Stimulated activated CD8-positive, alpha-beta memory T cell treated with anti-CD3 and anti-CD28 coated beads, Interleukin-7, amount 100 ng/mL, for 4 hours (primary cell): ENCODE measurements at regions not wholly inside any gene's neighbourhood (a gene's known extent, or its start where the extent isn't known, plus 50 kb on each side); places are given as distances from the start of the nearest gene placed in this dataset.
A peak's percentile ranks its signal among the peaks of the same experiment; 100 is the strongest.

ENCODE experiments used
- DNase-seq, 2 donors: peaks; one replicate each; pipeline ENCODE4 v3.0.0-alpha.2; 2020; ENCODE audit warnings: low read depth in 2 of 2

GRCh38 chr13:109885235-109885634 lies 98.9 kb upstream of the IRS2 start:
- DNase-seq: no peak

DNA sequence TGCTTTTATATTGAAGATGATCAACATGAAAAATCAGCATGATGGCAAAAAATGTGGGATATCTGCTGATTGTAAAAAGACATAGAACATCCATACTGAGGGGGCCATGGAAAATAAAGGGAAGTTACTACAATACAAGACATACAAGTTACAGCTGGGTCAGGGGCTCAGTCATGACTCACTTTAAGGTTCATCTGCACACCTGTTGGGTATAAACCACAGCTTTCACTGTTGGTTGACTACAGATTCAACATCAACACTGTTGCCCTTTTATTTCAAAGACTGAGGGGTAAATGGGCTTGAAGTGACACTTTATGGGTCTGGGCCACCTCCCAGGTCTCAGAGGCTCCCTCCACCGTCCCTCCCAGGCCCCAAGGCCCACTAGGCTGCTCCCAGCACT lies 98.1 kb upstream of the IRS2 start:
- no peak for DNase-seq

- DNase-seq: no peak
Observed at GRCh38 chr13:109883181-109884180, 97.1 kb upstream of the IRS2 start.

GRCh38 chr13:109881961-109882558 lies 95.7 kb upstream of the IRS2 start:
- DNase-seq: no peak

DNA sequence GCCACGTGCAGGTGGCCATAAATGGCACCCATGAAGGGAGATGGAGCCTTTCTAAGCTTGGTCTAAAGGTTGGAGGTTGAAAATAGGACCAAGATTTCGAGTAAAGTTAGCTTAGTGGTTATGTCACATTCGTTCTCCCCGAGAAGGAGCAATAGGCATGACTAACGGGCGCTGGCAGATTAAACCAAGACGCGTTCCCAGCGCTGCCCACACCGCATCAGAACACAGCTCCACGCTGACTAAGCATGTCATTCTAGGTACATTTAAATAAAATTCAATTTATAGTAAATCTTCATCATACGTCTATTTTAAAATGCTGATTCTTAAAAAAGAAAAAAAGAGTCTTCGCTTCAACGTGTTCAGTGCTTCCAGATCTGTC lies 95.0 kb upstream of the IRS2 start:
- no peak for DNase-seq

DNA sequence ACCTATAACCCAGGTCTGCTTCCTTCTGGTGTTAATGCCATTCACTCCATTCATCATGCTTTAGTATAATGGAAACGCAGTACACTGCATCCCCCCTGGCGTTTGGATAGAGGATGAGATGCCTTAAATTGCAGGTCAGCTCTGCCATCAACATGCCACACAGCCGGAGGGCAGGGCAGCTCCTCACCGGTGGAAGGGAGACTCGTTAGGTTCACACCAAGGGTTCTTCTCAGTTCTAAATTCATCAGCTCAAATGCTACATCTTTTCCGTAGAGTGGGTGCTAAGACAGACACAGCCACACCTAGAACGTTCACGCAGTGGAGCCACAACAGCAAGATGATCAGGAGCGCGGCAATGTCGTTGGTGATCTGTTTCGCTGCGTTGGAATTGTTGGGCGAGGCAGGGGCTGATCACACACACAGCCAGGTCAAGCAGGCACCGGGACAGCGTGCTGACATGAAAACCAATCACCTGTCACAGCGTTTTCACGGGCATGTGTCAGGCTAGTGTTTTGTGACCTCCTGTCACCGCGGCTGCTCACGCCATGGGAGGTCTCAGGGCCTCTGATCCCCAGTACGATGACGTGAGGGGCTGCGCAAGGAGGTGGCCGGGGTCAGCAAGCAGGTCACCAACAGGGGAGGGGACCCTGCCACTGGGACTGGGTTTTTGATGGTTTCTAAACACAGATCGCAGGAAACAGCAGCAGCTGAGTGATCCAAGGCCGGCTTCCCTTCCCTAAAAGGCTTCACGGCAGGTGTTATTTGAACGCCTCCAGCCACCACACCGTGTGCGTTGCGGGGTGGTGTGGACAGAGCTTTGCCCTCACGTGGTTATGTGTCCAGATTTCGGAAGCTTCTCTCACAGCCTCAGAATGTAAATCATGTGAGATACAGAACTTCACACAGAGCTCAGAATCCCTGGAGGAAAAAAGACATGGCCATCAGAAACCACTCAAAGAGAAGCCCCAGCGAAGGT lies 94.3 kb upstream of the IRS2 start:
- DNase-seq: no peak

GRCh38 chr13:109879338-109879737 lies 93.0 kb upstream of the IRS2 start:
- DNase-seq: no peak

- no peak for DNase-seq
Observed at GRCh38 chr13:109877809-109878208, 91.4 kb upstream of the IRS2 start.

DNA sequence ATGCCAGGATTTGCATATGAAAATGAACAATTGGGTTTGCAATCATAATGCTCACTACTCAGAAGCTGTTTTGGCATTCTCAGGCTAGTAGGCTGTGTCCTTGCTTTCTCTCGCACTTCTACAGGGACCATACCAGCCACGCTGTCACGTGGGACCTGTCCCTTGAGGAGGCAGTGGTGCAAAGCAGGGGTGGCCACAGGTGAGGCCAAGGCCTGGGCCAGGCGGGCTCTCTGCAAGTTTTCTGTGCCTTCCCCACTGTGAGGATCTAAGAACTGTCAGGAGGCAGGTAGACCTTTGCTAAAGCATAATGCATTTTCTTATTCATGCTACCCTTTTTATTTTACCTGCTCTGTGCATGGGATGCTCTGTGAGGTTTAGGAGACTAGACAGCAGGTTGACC lies 89.4 kb upstream of the IRS2 start:
- DNase-seq: no peak

DNA sequence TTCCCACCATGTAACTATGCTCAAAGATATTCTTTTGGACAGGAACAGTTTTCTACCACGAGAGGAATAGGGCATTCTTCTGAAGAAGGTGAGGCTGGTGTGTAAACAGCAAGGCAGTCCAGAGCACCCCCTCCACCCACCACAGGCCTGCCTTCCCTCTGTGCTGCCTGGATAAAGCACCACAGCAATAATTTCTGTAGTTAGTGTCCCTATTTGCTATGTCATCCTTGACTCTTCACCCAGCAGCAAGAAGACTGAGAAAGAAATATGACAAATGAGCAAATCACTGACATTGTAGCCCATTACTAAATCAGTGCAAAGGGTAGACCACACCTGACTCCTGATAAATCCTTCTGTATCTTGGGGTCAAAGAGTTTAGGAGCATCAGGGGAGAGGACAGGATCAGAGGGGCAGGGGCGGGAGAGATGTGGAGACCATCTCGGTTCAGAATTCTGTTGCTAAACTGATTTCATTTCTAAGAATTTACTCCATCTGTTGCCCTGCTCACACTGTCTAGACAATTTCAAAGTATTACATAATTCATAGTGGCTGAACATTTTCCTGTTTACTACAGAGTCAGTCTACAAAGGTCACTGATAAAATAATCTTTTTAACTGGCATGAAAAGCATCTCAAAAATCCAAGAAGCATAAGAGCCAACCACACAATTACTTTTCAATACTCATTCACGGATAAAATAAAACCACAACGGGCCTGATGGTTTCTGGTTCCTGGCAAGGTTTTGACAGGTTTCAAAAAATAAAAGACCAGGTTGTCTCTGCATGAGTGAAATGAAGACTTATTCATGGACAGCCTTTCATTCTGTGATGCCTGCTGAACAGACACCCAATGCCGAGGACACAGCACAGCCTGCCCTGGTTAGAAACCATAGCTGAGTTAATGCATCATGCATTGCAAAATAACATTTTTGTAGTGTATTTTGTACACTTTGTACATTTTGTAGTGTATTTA lies 88.4 kb upstream of the IRS2 start:
- no peak for DNase-seq

GRCh38 chr13:109873351-109874123 lies 87.2 kb upstream of the IRS2 start:
- DNase-seq: no peak

DNA sequence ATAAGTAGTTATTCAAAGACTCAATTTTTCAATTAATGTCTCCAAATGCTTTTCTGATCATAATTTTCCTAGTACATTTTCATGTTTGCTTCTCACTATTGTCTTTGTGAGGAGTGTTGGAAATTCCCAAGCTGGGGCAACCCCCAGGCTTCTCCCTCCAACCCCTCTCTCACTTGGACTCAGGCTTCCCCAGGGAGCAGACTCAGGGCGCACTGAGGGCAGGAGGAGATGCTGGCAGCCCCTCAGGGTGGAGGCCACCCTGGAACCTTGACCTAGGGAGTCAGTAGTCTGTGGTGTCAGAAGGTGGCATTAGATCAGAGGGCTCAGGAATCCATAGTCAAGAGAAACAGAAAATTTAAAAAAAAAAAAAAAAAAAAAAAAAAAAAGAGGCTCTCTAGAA lies 86.5 kb upstream of the IRS2 start:
- DNase-seq: no peak

- no peak for DNase-seq
Observed at GRCh38 chr13:109870696-109871370, 84.5 kb upstream of the IRS2 start.

GRCh38 chr13:109870274-109870673 lies 83.9 kb upstream of the IRS2 start:
- no peak for DNase-seq

GRCh38 chr13:109869312-109870237 lies 83.2 kb upstream of the IRS2 start:
- DNase-seq: peak in 1 of 2 donors; percentile 6

- DNase-seq: no peak
Observed at GRCh38 chr13:109868578-109869311, 82.4 kb upstream of the IRS2 start.

DNA sequence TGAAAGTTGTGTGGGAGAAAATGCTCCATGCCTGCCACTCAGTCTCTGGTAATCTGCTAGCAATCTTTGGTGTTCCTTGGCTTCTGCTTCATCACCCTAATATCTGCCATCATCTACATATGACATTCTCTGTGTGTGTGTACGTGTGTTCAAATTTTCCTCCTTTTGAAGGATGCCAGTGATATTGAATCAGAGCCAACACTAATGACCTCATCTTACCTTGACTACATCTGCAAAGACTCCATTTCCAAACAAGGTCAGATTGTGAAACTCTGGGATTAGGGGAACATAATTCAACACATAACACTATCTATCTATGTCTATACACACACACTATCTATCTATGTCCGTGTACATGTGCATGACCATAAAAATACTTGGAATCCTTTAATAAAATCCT lies 81.4 kb upstream of the IRS2 start:
- DNase-seq: no peak

GRCh38 chr13:109862627-109863026 lies 76.2 kb upstream of the IRS2 start:
- DNase-seq: no peak
